DOHH2 (cell line): ENCODE measurements at regions not wholly inside any gene's neighbourhood (a gene's known extent, or its start where the extent isn't known, plus 50 kb on each side); places are given as distances from the start of the nearest gene placed in this dataset.

Experiments
- H3F3A ChIP-seq: fragments of 200-600 bp; sonication (generic), shearing (Covaris generic); 2 replicates; pipeline ENCODE4 v1.6.0; 2016; ENCODE audit warnings: antibody characterized with exemption, mild to moderate bottlenecking; ENCODE audit not compliant: control insufficient read depth, insufficient read depth
- H3K27ac ChIP-seq: fragments of 200-600 bp; sonication (generic); 2 replicates; pipeline ENCODE4 v1.5.1; 2014; ENCODE audit warnings: low read depth, mild to moderate bottlenecking, low read length, moderate library complexity
- H3K27me3 ChIP-seq: fragments of 200-600 bp; sonication (generic); 2 replicates; pipeline ENCODE4 v1.6.1; 2014; ENCODE audit warnings: mild to moderate bottlenecking, low read length, mixed read lengths; ENCODE audit not compliant: control insufficient read depth
- H3K36me3 ChIP-seq: fragments of 200-600 bp; sonication (generic); 2 replicates; pipeline ENCODE4 v1.6.1; 2014; ENCODE audit warnings: mild to moderate bottlenecking, low read length, moderate library complexity, mixed read lengths; ENCODE audit not compliant: control insufficient read depth
- H3K4me1 ChIP-seq: fragments of 200-600 bp; sonication (generic); 2 replicates; pipeline ENCODE4 v1.6.1; 2014; ENCODE audit warnings: mild to moderate bottlenecking, low read length, mixed read lengths; ENCODE audit not compliant: control insufficient read depth
- H3K4me2 ChIP-seq: fragments of 200-600 bp; sonication (generic); 2 replicates; pipeline ENCODE4 v1.6.0; 2014; ENCODE audit warnings: mild to moderate bottlenecking, low read length, moderate library complexity
- H3K4me3 ChIP-seq: fragments of 200-600 bp; sonication (generic); 2 replicates; pipeline ENCODE4 v1.5.1; 2014; ENCODE audit warnings: mild to moderate bottlenecking, low read length, mixed read lengths
- H3K79me2 ChIP-seq: fragments of 200-600 bp; sonication (generic); 2 replicates; pipeline ENCODE4 v1.6.1; 2014; ENCODE audit warnings: mild to moderate bottlenecking, low read length, mixed read lengths; ENCODE audit not compliant: control insufficient read depth
- H3K9me2 ChIP-seq: fragments of 200-600 bp; sonication (generic); replicated peaks from 2 replicates; pipeline ENCODE4 v1.6.1; 2014; ENCODE audit warnings: mild to moderate bottlenecking, low read length, mixed read lengths; ENCODE audit not compliant: control insufficient read depth
- H3K9me3 ChIP-seq: fragments of 200-600 bp; sonication (generic); 2 replicates; pipeline ENCODE4 v1.6.1; 2014; ENCODE audit warnings: antibody characterized with exemption, low read length, mixed read lengths; ENCODE audit not compliant: control insufficient read depth, insufficient read depth
- H4K20me1 ChIP-seq: fragments of 200-600 bp; sonication (generic); 2 replicates; pipeline ENCODE4 v1.6.0; 2014; ENCODE audit warnings: low read depth, mild to moderate bottlenecking, antibody characterized with exemption, low read length, moderate library complexity; ENCODE audit not compliant: control insufficient read depth, insufficient read depth
- CTCF ChIP-seq: fragments of 200-600 bp; sonication (generic); IDR thresholded peaks from one replicate; pipeline ENCODE4 v1.5.1; 2014; ENCODE audit warnings: antibody characterized with exemption, mild to moderate bottlenecking, low read depth, low read length; ENCODE audit not compliant: poor library complexity, severe bottlenecking
- EZH2phosphoT487 ChIP-seq: fragments of 200-600 bp; sonication (generic); IDR thresholded peaks from 2 replicates; pipeline ENCODE4 v1.6.1; 2017; ENCODE audit warnings: borderline replicate concordance, mild to moderate bottlenecking, antibody characterized with exemption, low read length, moderate library complexity, mixed read lengths

GRCh38 chr17:69734656-69735055 lies 320.2 kb downstream of the MAP2K6 start:
- TF ChIP-seq CTCF (no peak), EZH2phosphoT487 (no peak)
- H3K4me2 ChIP-seq = no peak overlapping the region

GRCh38 chr17:69735285-69735684 lies 320.8 kb downstream of the MAP2K6 start:
- no peaks in the 10 kb centered on the region for H3K9me2 ChIP-seq
- TF ChIP-seq EZH2phosphoT487 (no peak), CTCF (no peak)

More at GRCh38 chr17:69734656-69735055, 320.2 kb downstream of the MAP2K6 start:
- H3K9me2 ChIP-seq = no peaks in the 10 kb centered on the region
- no peaks in the 10 kb centered on the region for H3K27me3 ChIP-seq
- H3K36me3 ChIP-seq = no peaks in the 10 kb centered on the region
- H3K4me3 ChIP-seq = no peak overlapping the region
- no peaks in the 10 kb centered on the region for H3F3A ChIP-seq
- no peak overlapping the region for H3K27ac ChIP-seq
- no peaks in the 10 kb centered on the region for H3K9me3 ChIP-seq
- peaks cover 4% of the 10 kb centered on the region for H3K4me1 ChIP-seq
- H3K79me2 ChIP-seq = no peaks in the 10 kb centered on the region
- H4K20me1 ChIP-seq = no peaks in the 10 kb centered on the region

GRCh38 chr17:69743091-69743490 lies 328.6 kb downstream of the MAP2K6 start:
- Histone ChIP-seq H3K27ac (no peak overlapping the region), H4K20me1 (no peaks in the 10 kb centered on the region), H3K27me3 (no peaks in the 10 kb centered on the region), H3K4me1 (no peaks in the 10 kb centered on the region), H3K4me3 (no peak overlapping the region), H3K36me3 (no peaks in the 10 kb centered on the region), H3K79me2 (no peaks in the 10 kb centered on the region), H3K9me2 (no peaks in the 10 kb centered on the region), H3K9me3 (no peaks in the 10 kb centered on the region; the same call in 1 of the 2 replicates), H3F3A (no peaks in the 10 kb centered on the region), H3K4me2 (no peak overlapping the region)
- TF ChIP-seq EZH2phosphoT487 = no peak

More at GRCh38 chr17:69735285-69735684, 320.8 kb downstream of the MAP2K6 start:
- no peaks in the 10 kb centered on the region for H3K36me3 ChIP-seq
- no peak overlapping the region for H3K4me3 ChIP-seq
- H3K4me1 ChIP-seq = peaks cover 4% of the 10 kb centered on the region
- no peaks in the 10 kb centered on the region for H4K20me1 ChIP-seq
- no peaks in the 10 kb centered on the region for H3K27me3 ChIP-seq
- no peak overlapping the region for H3K27ac ChIP-seq
- no peaks in the 10 kb centered on the region for H3K79me2 ChIP-seq
- H3K4me2 ChIP-seq = no peak overlapping the region
- H3K9me3 ChIP-seq = no peaks in the 10 kb centered on the region
- H3F3A ChIP-seq = no peaks in the 10 kb centered on the region

GRCh38 chr17:69744512-69745070 lies 330.1 kb downstream of the MAP2K6 start:
- no peaks in the 10 kb centered on the region for H4K20me1 ChIP-seq
- H3K36me3 ChIP-seq = no peaks in the 10 kb centered on the region
- TF ChIP-seq EZH2phosphoT487 (no peak), CTCF (no peak)

More at GRCh38 chr17:69744512-69745070, 330.1 kb downstream of the MAP2K6 start:
- no peak overlapping the region for H3K4me2 ChIP-seq
- H3K27ac ChIP-seq = no peak overlapping the region
- no peak overlapping the region for H3K4me3 ChIP-seq
- H3K9me3 ChIP-seq = no peaks in the 10 kb centered on the region; the same call in 1 of the 2 replicates
- no peaks in the 10 kb centered on the region for H3K79me2 ChIP-seq
- no peaks in the 10 kb centered on the region for H3K4me1 ChIP-seq
- no peaks in the 10 kb centered on the region for H3K27me3 ChIP-seq
- no peaks in the 10 kb centered on the region for H3F3A ChIP-seq
- H3K9me2 ChIP-seq = no peaks in the 10 kb centered on the region
